GM10266 (cell line): ENCODE measurements at regions not wholly inside any gene's neighbourhood (a gene's known extent, or its start where the extent isn't known, plus 50 kb on each side); places are given as distances from the start of the nearest gene placed in this dataset.

Experiments
- DNase-seq: peaks from one replicate; pipeline ENCODE4 v3.0.0; 2012; ENCODE audit errors: extremely low spot score
- CTCF ChIP-seq: IDR thresholded peaks from 2 replicates; pipeline ENCODE4 v1.5.1; 2012; ENCODE audit warnings: mild to moderate bottlenecking, low read depth; ENCODE audit not compliant: control insufficient read depth, insufficient read depth; ENCODE audit errors: missing control alignments

- no peak for DNase-seq
- no peak for TF ChIP-seq CTCF
Observed at GRCh38 chr11:79830446-79830845, 389.6 kb upstream of the TENM4 start.

GRCh38 chr11:79829891-79830290 lies 389.1 kb upstream of the TENM4 start:
- no peak for DNase-seq
- no peak for TF ChIP-seq CTCF

GRCh38 chr11:79822766-79823165 lies 381.9 kb upstream of the TENM4 start:
- TF ChIP-seq CTCF, result no peak
- DNase-seq, result no peak

- DNase-seq, result no peak
Observed at GRCh38 chr11:79813551-79813950, 372.7 kb upstream of the TENM4 start.

GRCh38 chr11:79809487-79809886 lies 368.7 kb upstream of the TENM4 start:
- DNase-seq, result no peak
- no peak for TF ChIP-seq CTCF

More at GRCh38 chr11:79813551-79813950, 372.7 kb upstream of the TENM4 start:
- no peak for TF ChIP-seq CTCF

- TF ChIP-seq CTCF, result no peak
- DNase-seq, result no peak
Observed at GRCh38 chr11:79807506-79807905, 366.7 kb upstream of the TENM4 start.

GRCh38 chr11:79796704-79797103 lies 355.9 kb upstream of the TENM4 start:
- no peak for TF ChIP-seq CTCF
- DNase-seq, result no peak
